ENCODE measurements at regions not wholly inside any gene's neighbourhood (a gene's known extent, or its start where the extent isn't known, plus 50 kb on each side); places are given as distances from the start of the nearest gene placed in this dataset.
A peak's percentile ranks its signal among the peaks of the same experiment; 100 is the strongest.

- H3K27me3 ChIP-seq (ENCODE audit: insufficient read depth, poor library complexity, severe bottlenecking), result no peaks in the 10 kb centered on the region
- TF ChIP-seq CTCF (IDR thresholded peaks at IDR 0.05; ENCODE audit: insufficient read depth, low read length) (no peak), REST (IDR thresholded peaks at IDR 0.05; ENCODE audit: insufficient replicate concordance, low read depth) (no peak), SPI1 (IDR thresholded peaks at IDR 0.05; ENCODE audit: borderline replicate concordance, low read depth) (no peak), GABPA (IDR thresholded peaks at IDR 0.05; ENCODE audit: low read depth) (no peak)
- DNase-seq (ENCODE audit: low read depth in 1 of 2, low spot score in 1 of 2), result no peak
- no peak overlapping the region for H3K4me3 ChIP-seq (replicated peaks; ENCODE audit: insufficient read depth, low read length)
- H3K27ac ChIP-seq (replicated peaks), result peak overlapping the region; percentile 56
Observed at GRCh38 chr20:19074356-19074755, 138.1 kb upstream of the SLC24A3 start.

- peak overlapping the region; percentile 56 for H3K27ac ChIP-seq (replicated peaks)
Observed at GRCh38 chr20:19074828-19075516, 137.5 kb upstream of the SLC24A3 start.

More at GRCh38 chr20:19074828-19075516, 137.5 kb upstream of the SLC24A3 start:
- no peak overlapping the region for H3K4me3 ChIP-seq (replicated peaks; ENCODE audit: insufficient read depth, low read length)
- DNase-seq (ENCODE audit: low read depth in 1 of 2, low spot score in 1 of 2), result peak; percentile 92 to 98
- no peak for TF ChIP-seq REST (IDR thresholded peaks at IDR 0.05; ENCODE audit: insufficient replicate concordance, low read depth)
- peak; percentile 56 for TF ChIP-seq GABPA (IDR thresholded peaks at IDR 0.05; ENCODE audit: low read depth)
- TF ChIP-seq CTCF (IDR thresholded peaks at IDR 0.05; ENCODE audit: insufficient read depth, low read length), result no peak
- peak; percentile 47 for TF ChIP-seq SPI1 (IDR thresholded peaks at IDR 0.05; ENCODE audit: borderline replicate concordance, low read depth)
- peak; percentile 84 for TF ChIP-seq POLR2AphosphoS5 (IDR thresholded peaks at IDR 0.05; ENCODE audit: low read depth)
- no peaks in the 10 kb centered on the region for H3K27me3 ChIP-seq (ENCODE audit: insufficient read depth, poor library complexity, severe bottlenecking)

All from HL-60 (cell line).